ENCODE measurements at regions not wholly inside any gene's neighbourhood (a gene's known extent, or its start where the extent isn't known, plus 50 kb on each side); places are given as distances from the start of the nearest gene placed in this dataset.

DNA sequence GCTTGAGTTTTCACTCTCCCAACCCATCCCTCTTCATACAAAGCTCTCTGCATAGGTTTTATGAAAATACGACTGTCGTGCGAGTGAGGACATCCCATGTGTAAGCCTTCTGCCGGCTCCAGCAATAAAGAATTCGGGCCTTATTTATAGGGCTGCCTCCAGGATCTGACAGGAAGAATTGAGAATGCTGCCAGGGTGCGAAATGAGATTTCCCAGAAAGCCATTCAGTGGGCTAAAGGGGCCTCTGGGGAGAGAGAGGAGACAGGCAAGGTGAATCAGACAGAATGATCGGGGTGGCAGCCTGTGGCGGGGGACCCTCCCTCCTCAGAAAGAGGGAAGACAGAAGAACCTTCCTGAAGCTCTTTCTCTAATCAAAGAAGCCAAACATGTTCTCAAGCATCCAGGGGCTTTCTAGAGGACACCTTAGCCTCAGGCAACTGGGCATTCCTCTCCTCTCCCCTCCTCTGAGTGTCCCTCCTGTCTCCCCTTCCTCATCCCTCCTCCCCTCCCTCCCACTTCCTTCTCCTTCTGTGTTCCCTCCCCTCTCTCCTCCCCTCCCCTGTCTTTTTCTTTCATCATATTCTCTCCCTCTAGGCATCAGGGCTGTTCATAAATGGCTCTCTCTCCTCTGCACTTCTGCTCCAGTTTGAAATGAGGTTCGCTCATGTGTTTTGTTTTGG, 410.9 kb downstream of the TYW1 start:
- TF ChIP-seq, protein P1, sequence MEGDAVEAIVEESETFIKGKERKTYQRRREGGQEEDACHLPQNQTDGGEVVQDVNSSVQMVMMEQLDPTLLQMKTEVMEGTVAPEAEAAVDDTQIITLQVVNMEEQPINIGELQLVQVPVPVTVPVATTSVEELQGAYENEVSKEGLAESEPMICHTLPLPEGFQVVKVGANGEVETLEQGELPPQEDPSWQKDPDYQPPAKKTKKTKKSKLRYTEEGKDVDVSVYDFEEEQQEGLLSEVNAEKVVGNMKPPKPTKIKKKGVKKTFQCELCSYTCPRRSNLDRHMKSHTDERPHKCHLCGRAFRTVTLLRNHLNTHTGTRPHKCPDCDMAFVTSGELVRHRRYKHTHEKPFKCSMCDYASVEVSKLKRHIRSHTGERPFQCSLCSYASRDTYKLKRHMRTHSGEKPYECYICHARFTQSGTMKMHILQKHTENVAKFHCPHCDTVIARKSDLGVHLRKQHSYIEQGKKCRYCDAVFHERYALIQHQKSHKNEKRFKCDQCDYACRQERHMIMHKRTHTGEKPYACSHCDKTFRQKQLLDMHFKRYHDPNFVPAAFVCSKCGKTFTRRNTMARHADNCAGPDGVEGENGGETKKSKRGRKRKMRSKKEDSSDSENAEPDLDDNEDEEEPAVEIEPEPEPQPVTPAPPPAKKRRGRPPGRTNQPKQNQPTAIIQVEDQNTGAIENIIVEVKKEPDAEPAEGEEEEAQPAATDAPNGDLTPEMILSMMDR (conservative IDR thresholded peaks at IDR 0.05; ENCODE audit: low read depth, low read length): no peak
- TF ChIP-seq EZH2 (IDR thresholded peaks at IDR 0.05; ENCODE audit: low read length, unreplicated experiment): no peak
- TF ChIP-seq EZH2phosphoT487 (IDR thresholded peaks at IDR 0.05; ENCODE audit: borderline replicate concordance, low read length): no peak
